Ascending aorta (tissue), 2 donors: ENCODE measurements at regions not wholly inside any gene's neighbourhood (a gene's known extent, or its start where the extent isn't known, plus 50 kb on each side); places are given as distances from the start of the nearest gene placed in this dataset.

Experiments used
- DNase-seq, 2 donors: peaks; one replicate each; pipeline ENCODE4 v3.0.0-alpha.2; 2019; ENCODE audit warnings: low spot score in 2 of 2
- H3K27ac ChIP-seq, 2 donors: fragments of 200-600 bp; sonication (generic); one replicate each; pipeline ENCODE4 v1.5.1; 2016 to 2017; ENCODE audit warnings: mild to moderate bottlenecking in 1 of 2
- H3K27me3 ChIP-seq: fragments of 200-600 bp; sonication (generic); one replicate; pipeline ENCODE4 v1.5.1; 2017
- H3K36me3 ChIP-seq, 2 donors: fragments of 200-600 bp; sonication (generic); one replicate each; pipeline ENCODE4 v1.5.1; 2016
- H3K4me1 ChIP-seq, 2 donors: fragments of 200-600 bp; sonication (generic); one replicate each; pipeline ENCODE4 v1.5.1; 2016 to 2017; ENCODE audit warnings: mild to moderate bottlenecking in 1 of 2
- H3K4me3 ChIP-seq, 2 donors: fragments of 200-600 bp; sonication (generic); one replicate each; pipeline ENCODE4 v1.5.1; 2016 to 2017; ENCODE audit warnings: mild to moderate bottlenecking in 1 of 2
- H3K9me3 ChIP-seq, 2 donors: fragments of 200-600 bp; sonication (generic); one replicate each; pipeline ENCODE4 v1.5.1; 2016
- CTCF ChIP-seq, 3 experiments: fragments of 200-600 bp in 2 of 3; fragments of 450-650 bp in 1 of 3; sonication (generic) in 2 of 3; IDR thresholded peaks; one replicate each; pipeline ENCODE4 v1.5.1; 2016 to 2019; ENCODE audit warnings: antibody characterized with exemption in 3 of 3, mild to moderate bottlenecking in 1 of 3, moderate library complexity in 1 of 3
- intact Hi-C: fragments of 100-400 bp; cut with DNase I; formaldehyde crosslinking; loops from one replicate; pipeline ENCODE4 v1.15.1; 2023

- Histone ChIP-seq H3K27ac (no peak overlapping the region), H3K4me1 (no peaks in the 10 kb centered on the region), H3K27me3 (no peaks in the 10 kb centered on the region), H3K9me3 (no peaks in the 10 kb centered on the region), H3K4me3 (no peak overlapping the region), H3K36me3 (no peaks in the 10 kb centered on the region)
- TF ChIP-seq CTCF (IDR thresholded peaks at IDR 0.05) = no peak
- DNase-seq = no peak
- intact Hi-C loops = no loop called here
These were observed 261.6 kb upstream of the NOVA1 start for GRCh38 chr14:26859483-26859882.

- Histone ChIP-seq H3K4me1 (no peaks in the 10 kb centered on the region), H3K27ac (no peak overlapping the region), H3K27me3 (no peaks in the 10 kb centered on the region), H3K9me3 (no peaks in the 10 kb centered on the region), H3K4me3 (no peak overlapping the region), H3K36me3 (no peaks in the 10 kb centered on the region)
- intact Hi-C loops = no loop called here
- no peak for TF ChIP-seq CTCF (IDR thresholded peaks at IDR 0.05)
- no peak for DNase-seq
These were observed 262.3 kb upstream of the NOVA1 start for GRCh38 chr14:26860111-26860510.

- Histone ChIP-seq H3K4me1 (no peaks in the 10 kb centered on the region), H3K36me3 (no peaks in the 10 kb centered on the region), H3K27me3 (no peaks in the 10 kb centered on the region), H3K27ac (no peak overlapping the region), H3K9me3 (no peaks in the 10 kb centered on the region), H3K4me3 (no peak overlapping the region)
- DNase-seq = no peak
- TF ChIP-seq CTCF (IDR thresholded peaks at IDR 0.05) = no peak
- intact Hi-C loops = no loop called here
These were observed 265.9 kb upstream of the NOVA1 start for GRCh38 chr14:26863736-26864135.

- DNase-seq = no peak
- H3K4me3 ChIP-seq = no peak overlapping the region
- intact Hi-C loops = no loop called here
- H3K27me3 ChIP-seq = no peaks in the 10 kb centered on the region
- no peaks in the 10 kb centered on the region for H3K9me3 ChIP-seq
- H3K27ac ChIP-seq = no peak overlapping the region
- H3K4me1 ChIP-seq = no peaks in the 10 kb centered on the region
- H3K36me3 ChIP-seq = no peaks in the 10 kb centered on the region
- no peak for TF ChIP-seq CTCF (IDR thresholded peaks at IDR 0.05)
These were observed 268.9 kb upstream of the NOVA1 start for GRCh38 chr14:26866721-26867120.

GRCh38 chr14:26867171-26867757 is 269.4 kb upstream of the NOVA1 start:
- TF ChIP-seq CTCF (IDR thresholded peaks at IDR 0.05) = no peak
- Histone ChIP-seq H3K9me3 (no peaks in the 10 kb centered on the region), H3K4me3 (no peak overlapping the region), H3K27me3 (no peaks in the 10 kb centered on the region), H3K27ac (no peak overlapping the region), H3K4me1 (no peaks in the 10 kb centered on the region), H3K36me3 (no peaks in the 10 kb centered on the region)
- intact Hi-C loops = no loop called here
- DNase-seq = no peak

- Histone ChIP-seq H3K9me3 (no peaks in the 10 kb centered on the region), H3K4me3 (no peak overlapping the region), H3K27me3 (no peaks in the 10 kb centered on the region), H3K4me1 (no peaks in the 10 kb centered on the region), H3K36me3 (no peaks in the 10 kb centered on the region), H3K27ac (no peak overlapping the region)
- intact Hi-C loops = no loop called here
- no peak for TF ChIP-seq CTCF (IDR thresholded peaks at IDR 0.05)
- DNase-seq = no peak
These were observed 272.3 kb upstream of the NOVA1 start for GRCh38 chr14:26870096-26870495.
